ENCODE measurements at regions not wholly inside any gene's neighbourhood (a gene's known extent, or its start where the extent isn't known, plus 50 kb on each side); places are given as distances from the start of the nearest gene placed in this dataset.
A peak's percentile ranks its signal among the peaks of the same experiment; 100 is the strongest.

DNA sequence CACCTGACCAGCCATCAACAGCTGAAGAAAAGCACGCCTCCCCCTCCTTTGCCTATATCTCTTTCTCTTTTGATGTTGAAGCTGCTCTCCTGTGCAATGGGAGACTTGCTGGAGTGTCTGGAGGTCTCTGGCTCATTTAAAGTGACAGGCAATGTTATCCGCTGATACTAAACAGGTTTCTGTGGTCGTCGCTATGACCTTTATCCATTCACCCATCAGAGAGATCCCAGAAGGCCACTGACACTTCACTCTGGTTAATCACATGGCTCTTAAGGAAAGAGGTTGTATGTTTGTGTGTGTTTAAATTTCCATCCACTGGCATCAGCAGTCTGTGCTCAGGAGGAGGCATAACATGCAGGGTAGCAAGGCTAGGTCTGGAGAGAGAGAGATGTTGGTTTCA lies 277.3 kb downstream of the MTX2 start:
- CTCF ChIA-PET = interaction anchor here (1.3 to 1.7 kb wide), 2 partner anchors 8 to 14 kb away, joined by 7 to 9 read pairs; no protein-coding TSS in a partner anchor
- TF ChIP-seq CTCF (IDR thresholded peaks at IDR 0.05; ENCODE audit: insufficient read depth, low read length, missing control alignments) = no peak
- H3K4me3 ChIP-seq (ENCODE audit: low read depth, low read length) = no peak overlapping the region
- POLR2A ChIA-PET = no interaction called here
- DNase-seq (ENCODE audit: low read depth, low spot score) = no peak

- DNase-seq (ENCODE audit: low read depth, low spot score) = peak; percentile 79
- no peak overlapping the region for H3K4me3 ChIP-seq (ENCODE audit: low read depth, low read length)
- POLR2A ChIA-PET = interaction anchor here (0.7 to 1.8 kb wide), 4 partner anchors 9 to 426 kb away, joined by 3 to 6 read pairs (median 4); no protein-coding TSS in a partner anchor
- no peak for TF ChIP-seq CTCF (IDR thresholded peaks at IDR 0.05; ENCODE audit: insufficient read depth, low read length, missing control alignments)
- CTCF ChIA-PET = interaction anchor here (1.0 to 7.2 kb wide), 12 partner anchors 9 to 608 kb away, joined by 3 to 119 read pairs (median 36); no protein-coding TSS in a partner anchor
Observed at GRCh38 chr2:176552501-176553135, 283.4 kb downstream of the MTX2 start.

- peak overlapping the region; percentile 50 for H3K4me3 ChIP-seq (ENCODE audit: low read depth, low read length)
- POLR2A ChIA-PET = interaction anchor here (0.6 to 1.8 kb wide), 8 partner anchors 30 to 417 kb away, joined by 3 to 16 read pairs (median 4); no protein-coding TSS in a partner anchor
- CTCF ChIA-PET = interaction anchor here (0.6 to 7.2 kb wide), 56 partner anchors 7 to 607 kb away, joined by 3 to 119 read pairs (median 5); partner anchors contain the start of gene HOXD4
- peak; percentile 35 for TF ChIP-seq CTCF (IDR thresholded peaks at IDR 0.05; ENCODE audit: insufficient read depth, low read length, missing control alignments)
- DNase-seq (ENCODE audit: low read depth, low spot score) = no peak
Observed at GRCh38 chr2:176553685-176554100, 284.5 kb downstream of the MTX2 start.

GRCh38 chr2:176554101-176555048 lies 285.1 kb downstream of the MTX2 start:
- no peak for DNase-seq (ENCODE audit: low read depth, low spot score)
- peak overlapping the region; percentile 50 for H3K4me3 ChIP-seq (ENCODE audit: low read depth, low read length)
- TF ChIP-seq CTCF (IDR thresholded peaks at IDR 0.05; ENCODE audit: insufficient read depth, low read length, missing control alignments) = peak; percentile 52
- POLR2A ChIA-PET = interaction anchor here (0.6 to 1.8 kb wide), 10 partner anchors 29 to 418 kb away, joined by 3 to 16 read pairs (median 3); no protein-coding TSS in a partner anchor
- CTCF ChIA-PET = interaction anchor here (0.6 to 7.2 kb wide), 73 partner anchors 8 to 594 kb away, joined by 3 to 119 read pairs (median 5); partner anchors contain the start of gene HOXD4

DNA sequence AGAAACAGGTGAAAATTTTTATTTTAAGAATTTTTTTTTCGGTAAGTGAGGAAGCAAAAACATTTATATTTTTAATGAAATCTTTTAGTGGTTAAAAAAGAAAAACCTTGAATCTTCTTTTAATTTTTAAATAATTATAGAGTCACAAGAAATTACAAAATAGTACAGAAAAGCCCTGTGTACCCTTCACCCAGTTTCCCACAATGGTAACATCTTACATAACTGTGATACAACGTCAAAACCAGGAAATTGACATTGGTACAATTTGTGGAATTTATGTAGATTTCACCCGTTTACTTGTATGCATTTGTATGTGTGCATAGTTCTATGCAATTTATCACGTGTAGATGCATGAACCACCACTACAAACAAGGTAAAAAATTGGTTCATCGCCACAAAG lies 285.9 kb downstream of the MTX2 start:
- TF ChIP-seq CTCF (IDR thresholded peaks at IDR 0.05; ENCODE audit: insufficient read depth, low read length, missing control alignments) = no peak
- DNase-seq (ENCODE audit: low read depth, low spot score) = no peak
- H3K4me3 ChIP-seq (ENCODE audit: low read depth, low read length) = no peak overlapping the region
- CTCF ChIA-PET = interaction anchor here (0.6 to 7.2 kb wide), 59 partner anchors 7 to 593 kb away, joined by 3 to 119 read pairs (median 6); partner anchors contain the start of gene HOXD4
- POLR2A ChIA-PET = interaction anchor here (0.7 to 1.7 kb wide), 5 partner anchors 28 to 415 kb away, joined by 3 to 16 read pairs (median 3); no protein-coding TSS in a partner anchor

Data from AG04449 (cell line).